Mesendoderm (in vitro differentiated cells): ENCODE measurements at regions not wholly inside any gene's neighbourhood (a gene's known extent, or its start where the extent isn't known, plus 50 kb on each side); places are given as distances from the start of the nearest gene placed in this dataset.

Experiments
- DNase-seq: peaks from one replicate; pipeline ENCODE4 v3.0.0; 2013
- H2AK5ac ChIP-seq: 2 replicates; pipeline ENCODE4 v1.6.1; 2013; ENCODE audit warnings: low read length, inconsistent platforms
- H2BK120ac ChIP-seq: 2 replicates; pipeline ENCODE4 v1.6.1; 2013; ENCODE audit warnings: low read depth, mild to moderate bottlenecking, low read length, moderate library complexity, mixed read lengths
- H2BK15ac ChIP-seq: replicated peaks from 2 replicates; pipeline ENCODE4 v1.6.1; 2013; ENCODE audit warnings: low read depth, mild to moderate bottlenecking, moderate library complexity
- H2BK5ac ChIP-seq: 2 replicates; pipeline ENCODE4 v1.6.1; 2013; ENCODE audit warnings: low read length, inconsistent platforms
- H3K18ac ChIP-seq: 2 replicates; pipeline ENCODE4 v1.6.1; 2013; ENCODE audit warnings: mild to moderate bottlenecking, low read length, mixed read lengths
- H3K23ac ChIP-seq: one replicate; pipeline ENCODE4 v1.6.1; 2013; ENCODE audit warnings: low read length
- H3K27ac ChIP-seq: 2 replicates; pipeline ENCODE4 v1.5.1; 2013; ENCODE audit warnings: low read depth, mild to moderate bottlenecking, inconsistent platforms, low read length, moderate library complexity
- H3K27me3 ChIP-seq: 2 replicates; pipeline ENCODE4 v1.6.1; 2013; ENCODE audit warnings: low read length, control low read depth, mild to moderate bottlenecking, inconsistent platforms; ENCODE audit not compliant: insufficient read depth, poor library complexity
- H3K36me3 ChIP-seq: 2 replicates; pipeline ENCODE4 v1.6.1; 2013; ENCODE audit warnings: low read length, inconsistent platforms; ENCODE audit not compliant: control insufficient read depth, insufficient read depth
- H3K4ac ChIP-seq: one replicate; pipeline ENCODE4 v1.6.1; 2013; ENCODE audit warnings: low read depth, mild to moderate bottlenecking, low read length, moderate library complexity
- H3K4me1 ChIP-seq: 2 replicates; pipeline ENCODE4 v1.6.1; 2013; ENCODE audit warnings: low read depth, low read length, inconsistent platforms; ENCODE audit not compliant: control insufficient read depth
- H3K4me2 ChIP-seq: 2 replicates; pipeline ENCODE4 v1.6.1; 2013; ENCODE audit warnings: low read length
- H3K4me3 ChIP-seq: 2 replicates; pipeline ENCODE4 v1.5.1; 2013; ENCODE audit warnings: mild to moderate bottlenecking, low read length
- H3K56ac ChIP-seq: one replicate; pipeline ENCODE4 v1.6.1; 2013; ENCODE audit warnings: low read length
- H3K79me1 ChIP-seq: 2 replicates; pipeline ENCODE4 v1.6.1; 2013; ENCODE audit warnings: low read length, inconsistent platforms
- H3K79me2 ChIP-seq: 2 replicates; pipeline ENCODE4 v1.6.1; 2013; ENCODE audit warnings: mild to moderate bottlenecking, low read length; ENCODE audit not compliant: control insufficient read depth, insufficient read depth
- H3K9ac ChIP-seq: 2 replicates; pipeline ENCODE4 v1.6.1; 2013; ENCODE audit warnings: low read length, inconsistent platforms
- H4K5ac ChIP-seq: one replicate; pipeline ENCODE4 v1.6.1; 2013; ENCODE audit warnings: low read length
- H4K8ac ChIP-seq: one replicate; pipeline ENCODE4 v1.6.1; 2013; ENCODE audit warnings: low read depth, mild to moderate bottlenecking, control low read depth, low read length, moderate library complexity
- whole genome bisulfite sequencing: extraction: QIAGEN DNeasy Blood & Tissue Kit; methylation state at CpG from one replicate; pipeline ENCODE4 v1.1.7; 2013; ENCODE audit warnings: low lambda C conversion rate, missing lambda C conversion rate; ENCODE audit not compliant: insufficient coverage; ENCODE audit errors: extremely low coverage; 5-methylcytosine and 5-hydroxymethylcytosine counted together

DNA sequence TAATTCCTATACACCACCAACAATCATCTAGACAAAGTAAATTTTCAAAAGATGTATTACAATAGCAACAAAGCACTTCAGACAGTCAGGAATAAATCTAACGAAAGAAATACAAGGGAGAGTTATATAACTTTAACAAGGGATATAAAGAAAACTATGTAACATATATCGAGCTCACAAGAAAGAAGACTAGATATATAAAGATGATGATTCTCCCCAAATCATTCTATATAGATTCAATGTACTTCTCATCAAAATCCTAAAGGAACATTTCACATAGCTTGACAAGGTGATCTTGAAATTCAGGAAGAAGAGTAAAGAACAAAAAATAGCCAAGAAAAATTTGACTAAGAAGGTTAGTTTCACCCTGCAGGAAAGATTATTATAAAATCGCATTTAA is 179.4 kb downstream of the SP3 start:
- no peak overlapping the region for H2BK15ac ChIP-seq
- no peak overlapping the region for H3K56ac ChIP-seq
- H3K4me2 ChIP-seq, result no peak overlapping the region
- no peaks in the 10 kb centered on the region for H3K79me1 ChIP-seq
- no peak overlapping the region for H2BK120ac ChIP-seq
- no peak overlapping the region for H4K8ac ChIP-seq
- H2BK5ac ChIP-seq, result no peak overlapping the region
- no peaks in the 10 kb centered on the region for H3K36me3 ChIP-seq
- H3K4ac ChIP-seq, result no peak overlapping the region
- no CpG with 5 or more reads among the region's 3 CpGs for WGBS
- no peak overlapping the region for H3K4me3 ChIP-seq
- H3K4me1 ChIP-seq, result no peaks in the 10 kb centered on the region
- H4K5ac ChIP-seq, result no peak overlapping the region
- no peak overlapping the region for H3K18ac ChIP-seq
- DNase-seq, result no peak
- no peak overlapping the region for H3K27ac ChIP-seq
- no peak overlapping the region for H3K23ac ChIP-seq
- no peak overlapping the region for H3K9ac ChIP-seq
- no peaks in the 10 kb centered on the region for H3K27me3 ChIP-seq
- H2AK5ac ChIP-seq, result no peak overlapping the region
- H3K79me2 ChIP-seq, result no peaks in the 10 kb centered on the region

DNA sequence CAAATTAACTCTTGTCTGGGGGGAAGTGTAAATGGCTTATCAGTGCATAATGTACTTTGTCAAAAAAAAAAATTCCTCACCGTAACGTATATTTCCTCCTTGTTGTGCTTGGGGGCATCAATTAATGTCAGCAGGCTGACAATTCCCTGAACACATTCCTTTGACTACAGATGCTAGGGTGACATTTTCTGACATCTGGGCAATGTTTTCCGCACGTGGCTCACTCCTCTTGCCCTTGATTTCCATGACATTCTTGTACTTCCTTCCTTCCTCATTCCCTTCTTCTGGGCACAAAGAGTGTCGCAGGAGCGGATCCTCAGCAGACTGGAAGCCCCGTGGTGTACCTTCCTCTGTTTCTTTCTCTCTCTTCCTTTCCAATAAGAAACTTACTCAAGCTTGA is 173.7 kb downstream of the SP3 start:
- Histone ChIP-seq H3K4ac (no peak overlapping the region), H3K4me2 (no peak overlapping the region), H3K79me1 (no peaks in the 10 kb centered on the region), H3K23ac (no peak overlapping the region), H3K79me2 (no peaks in the 10 kb centered on the region), H3K9ac (no peak overlapping the region), H3K4me3 (no peak overlapping the region), H3K4me1 (no peaks in the 10 kb centered on the region), H2BK5ac (no peak overlapping the region), H3K27me3 (no peaks in the 10 kb centered on the region), H3K36me3 (no peaks in the 10 kb centered on the region), H3K27ac (no peak overlapping the region), H2AK5ac (no peak overlapping the region), H2BK15ac (no peak overlapping the region), H3K56ac (no peak overlapping the region), H4K5ac (no peak overlapping the region), H4K8ac (no peak overlapping the region), H2BK120ac (no peak overlapping the region), H3K18ac (no peak overlapping the region)
- no peak for DNase-seq
- WGBS, result no CpG with 5 or more reads among the region's 7 CpGs

DNA sequence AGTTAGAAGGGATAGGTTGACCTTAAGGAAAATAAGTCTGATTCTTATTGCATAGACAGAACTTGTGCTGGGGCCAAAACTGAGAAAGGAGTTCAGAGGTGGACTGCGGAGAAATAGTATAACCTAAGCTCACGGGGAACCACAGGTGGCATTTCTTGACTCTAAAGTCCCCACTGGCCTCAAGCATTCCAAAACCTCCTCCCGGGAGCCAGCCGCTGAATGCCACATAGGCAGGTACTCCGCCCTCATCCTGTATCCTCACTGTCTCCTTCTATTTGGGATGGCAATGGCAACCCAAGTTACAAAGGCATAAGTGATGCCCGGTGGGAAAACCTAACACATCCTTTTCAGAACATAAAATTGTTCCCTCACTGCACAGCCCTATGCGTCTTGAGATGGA is 173.0 kb downstream of the SP3 start:
- no peak overlapping the region for H2BK120ac ChIP-seq
- no peak overlapping the region for H3K4me2 ChIP-seq
- peak; percentile 44 for DNase-seq
- H2BK15ac ChIP-seq, result no peak overlapping the region
- H3K27me3 ChIP-seq, result no peaks in the 10 kb centered on the region
- no peak overlapping the region for H3K27ac ChIP-seq
- no peaks in the 10 kb centered on the region for H3K4me1 ChIP-seq
- H3K36me3 ChIP-seq, result no peaks in the 10 kb centered on the region
- no peaks in the 10 kb centered on the region for H3K79me1 ChIP-seq
- H3K4me3 ChIP-seq, result no peak overlapping the region
- H3K79me2 ChIP-seq, result no peaks in the 10 kb centered on the region
- no peak overlapping the region for H4K5ac ChIP-seq
- H3K56ac ChIP-seq, result no peak overlapping the region
- H2BK5ac ChIP-seq, result no peak overlapping the region
- no peak overlapping the region for H3K23ac ChIP-seq
- H3K18ac ChIP-seq, result no peak overlapping the region
- no peak overlapping the region for H3K9ac ChIP-seq
- H2AK5ac ChIP-seq, result no peak overlapping the region
- H4K8ac ChIP-seq, result no peak overlapping the region
- H3K4ac ChIP-seq, result no peak overlapping the region
- no CpG with 5 or more reads among the region's 7 CpGs for WGBS

DNA sequence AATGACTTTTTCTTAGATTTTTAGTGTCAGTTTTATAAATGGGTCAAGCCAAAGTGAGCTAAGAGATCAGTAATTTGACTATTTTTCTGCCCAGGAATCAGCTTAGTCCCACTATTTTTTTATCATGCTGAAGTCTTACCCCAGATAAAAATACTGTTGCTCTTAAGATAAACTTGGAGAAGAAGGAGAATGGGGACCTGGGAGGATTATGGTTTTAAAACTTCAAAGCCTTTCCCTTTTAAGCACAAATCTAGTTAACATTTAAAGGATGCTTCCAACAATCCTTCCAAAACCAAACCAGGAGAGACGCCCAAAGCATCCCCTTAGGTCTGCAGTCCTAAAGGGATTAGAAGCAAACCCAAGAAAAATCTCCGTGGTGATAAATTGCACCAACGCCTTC is 172.4 kb downstream of the SP3 start:
- H3K79me2 ChIP-seq, result no peaks in the 10 kb centered on the region
- no peak for DNase-seq
- H3K4me2 ChIP-seq, result no peak overlapping the region
- H2BK120ac ChIP-seq, result no peak overlapping the region
- H3K27me3 ChIP-seq, result no peaks in the 10 kb centered on the region
- no peaks in the 10 kb centered on the region for H3K36me3 ChIP-seq
- no peaks in the 10 kb centered on the region for H3K79me1 ChIP-seq
- no peak overlapping the region for H3K9ac ChIP-seq
- H4K8ac ChIP-seq, result no peak overlapping the region
- H3K4ac ChIP-seq, result no peak overlapping the region
- H3K23ac ChIP-seq, result no peak overlapping the region
- H2BK15ac ChIP-seq, result no peak overlapping the region
- no peak overlapping the region for H4K5ac ChIP-seq
- H2BK5ac ChIP-seq, result no peak overlapping the region
- H3K27ac ChIP-seq, result no peak overlapping the region
- no CpG with 5 or more reads among the region's 3 CpGs for WGBS
- no peak overlapping the region for H3K4me3 ChIP-seq
- H3K18ac ChIP-seq, result no peak overlapping the region
- no peaks in the 10 kb centered on the region for H3K4me1 ChIP-seq
- H3K56ac ChIP-seq, result no peak overlapping the region
- no peak overlapping the region for H2AK5ac ChIP-seq

DNA sequence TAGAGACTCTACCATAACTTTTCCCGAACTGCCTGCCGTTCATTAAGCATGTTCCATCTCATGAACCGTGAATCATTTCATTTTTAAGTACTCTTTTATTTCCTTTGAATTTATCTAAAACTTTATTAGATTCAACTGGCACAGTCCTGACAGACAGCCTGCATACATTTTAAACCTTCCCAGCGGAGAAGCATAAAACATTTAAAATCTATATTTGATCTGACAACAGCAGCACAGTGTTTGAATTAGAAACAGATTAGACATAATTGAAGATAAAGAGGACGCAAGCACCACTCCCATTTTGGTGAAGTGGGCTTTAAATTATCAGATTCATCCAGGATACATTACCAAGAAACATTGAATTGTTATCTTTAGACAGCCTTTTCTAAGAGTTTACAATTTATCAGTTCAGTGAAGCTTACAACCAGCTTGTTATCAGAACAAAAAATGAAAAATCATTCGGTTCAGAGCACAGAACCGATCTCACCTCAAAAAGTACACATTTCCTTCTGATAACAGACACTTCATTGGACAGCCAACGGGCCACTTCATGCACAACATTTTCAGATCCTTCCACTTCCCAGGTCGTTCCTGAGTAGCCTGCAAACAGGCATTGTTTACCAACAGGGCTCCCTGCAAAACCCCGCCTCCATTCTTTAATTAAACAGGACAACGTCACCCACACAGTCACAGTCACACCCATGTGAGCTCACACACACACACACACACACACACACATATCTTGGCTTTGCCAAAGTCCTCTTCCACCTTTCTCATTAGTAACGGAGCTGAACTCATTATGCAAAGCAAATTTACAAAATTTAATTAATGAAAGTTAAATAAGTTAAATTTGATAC is 171.2 kb downstream of the SP3 start:
- Histone ChIP-seq H3K4ac (no peak overlapping the region), H2AK5ac (no peak overlapping the region), H2BK15ac (no peak overlapping the region), H3K23ac (no peak overlapping the region), H3K4me2 (no peak overlapping the region), H2BK5ac (no peak overlapping the region), H3K36me3 (no peaks in the 10 kb centered on the region), H3K79me1 (no peaks in the 10 kb centered on the region), H2BK120ac (no peak overlapping the region), H3K27me3 (no peaks in the 10 kb centered on the region), H3K9ac (no peak overlapping the region), H3K27ac (no peak overlapping the region), H3K18ac (no peak overlapping the region), H4K5ac (no peak overlapping the region), H4K8ac (no peak overlapping the region), H3K56ac (no peak overlapping the region), H3K79me2 (no peaks in the 10 kb centered on the region), H3K4me3 (no peak overlapping the region), H3K4me1 (peaks cover 4% of the 10 kb centered on the region)
- no CpG with 5 or more reads among the region's 12 CpGs for WGBS
- peak; percentile 42 for DNase-seq
